ELF-1 (cell line): ENCODE measurements at regions not wholly inside any gene's neighbourhood (a gene's known extent, or its start where the extent isn't known, plus 50 kb on each side); places are given as distances from the start of the nearest gene placed in this dataset.
"Not testable (repeated sequence)": the region's sequence is repeated elsewhere in the genome, so short reads cannot be mapped to it uniquely, and the experiment has no call there.

Experiments
- DNase-seq: peaks from one replicate; pipeline ENCODE4 v3.0.0-alpha.2; 2016; ENCODE audit warnings: low read depth, low spot score

- no peak for DNase-seq
These were observed 429.3 kb downstream of the TMEM232 start for GRCh38 chr5:110297152-110297670.

- no peak for DNase-seq
These were observed 422.3 kb downstream of the TMEM232 start for GRCh38 chr5:110304176-110304575.

GRCh38 chr5:110306650-110307049, 419.8 kb downstream of the TMEM232 start:
- no peak for DNase-seq

- DNase-seq: no peak
These were observed 417.2 kb downstream of the TMEM232 start for GRCh38 chr5:110309222-110309621.

- not testable (repeated sequence) for DNase-seq
These were observed 409.9 kb downstream of the TMEM232 start for GRCh38 chr5:110316566-110316965.

- DNase-seq: no peak
These were observed 405.4 kb downstream of the TMEM232 start for GRCh38 chr5:110321117-110321516.

GRCh38 chr5:110323357-110323756, 403.1 kb downstream of the TMEM232 start:
- DNase-seq: no peak

- no peak for DNase-seq
These were observed 402.6 kb downstream of the TMEM232 start for GRCh38 chr5:110323832-110324231.

- no peak for DNase-seq
These were observed 401.6 kb downstream of the TMEM232 start for GRCh38 chr5:110324876-110325275.

GRCh38 chr5:110329955-110330525, 396.4 kb downstream of the TMEM232 start:
- peak; percentile 4 for DNase-seq

GRCh38 chr5:110333384-110333783, 393.1 kb downstream of the TMEM232 start:
- peak; percentile 31 for DNase-seq

GRCh38 chr5:110335361-110336066, 391.0 kb downstream of the TMEM232 start:
- DNase-seq: no peak

GRCh38 chr5:110338341-110339083, 388.0 kb downstream of the TMEM232 start:
- peak; percentile 77 for DNase-seq

GRCh38 chr5:110339399-110339798, 387.1 kb downstream of the TMEM232 start:
- no peak for DNase-seq

GRCh38 chr5:110341836-110342235, 384.6 kb downstream of the TMEM232 start:
- DNase-seq: no peak

GRCh38 chr5:110342683-110343082, 383.8 kb downstream of the TMEM232 start:
- no peak for DNase-seq

- DNase-seq: no peak
These were observed 382.9 kb downstream of the TMEM232 start for GRCh38 chr5:110343616-110344015.

- no peak for DNase-seq
These were observed 380.8 kb downstream of the TMEM232 start for GRCh38 chr5:110345623-110346022.

- DNase-seq: no peak
These were observed 379.5 kb downstream of the TMEM232 start for GRCh38 chr5:110346893-110347358.

GRCh38 chr5:110347781-110348180, 378.7 kb downstream of the TMEM232 start:
- DNase-seq: no peak

GRCh38 chr5:110351430-110351829, 375.0 kb downstream of the TMEM232 start:
- no peak for DNase-seq

- no peak for DNase-seq
These were observed 372.2 kb downstream of the TMEM232 start for GRCh38 chr5:110354311-110354710.
